HL-60 (cell line): ENCODE measurements at regions not wholly inside any gene's neighbourhood (a gene's known extent, or its start where the extent isn't known, plus 50 kb on each side); places are given as distances from the start of the nearest gene placed in this dataset.

ENCODE experiments used
- CTCF ChIP-seq: IDR thresholded peaks from one replicate; pipeline ENCODE4 v1.5.1; 2011; ENCODE audit warnings: low read length, control low read depth, inconsistent platforms; ENCODE audit not compliant: insufficient read depth
- GABPA ChIP-seq: IDR thresholded peaks from 2 replicates; pipeline ENCODE4 v1.6.1; 2012; ENCODE audit warnings: low read depth
- POLR2AphosphoS5 ChIP-seq: IDR thresholded peaks from 2 replicates; pipeline ENCODE4 v1.6.1; 2012; ENCODE audit warnings: low read depth
- REST ChIP-seq: IDR thresholded peaks from 2 replicates; pipeline ENCODE4 v1.6.1; 2012; ENCODE audit warnings: low read depth; ENCODE audit not compliant: insufficient replicate concordance

- no peak for TF ChIP-seq CTCF
- TF ChIP-seq GABPA, result no peak
- no peak for TF ChIP-seq POLR2AphosphoS5
- TF ChIP-seq REST, result no peak
Measured at GRCh38 chr3:153631102-153631501, 469.1 kb downstream of the RAP2B start.
